ENCODE measurements at regions not wholly inside any gene's neighbourhood (a gene's known extent, or its start where the extent isn't known, plus 50 kb on each side); places are given as distances from the start of the nearest gene placed in this dataset.

- H3K27me3 ChIP-seq = no peaks in the 10 kb centered on the region
- DNase-seq = no peak
- intact Hi-C loops (cut with DNase I; ENCODE audit: low total_unique reads) = no loop called here
- H3K4me3 ChIP-seq = no peak overlapping the region
- peaks cover 0 to 60% (median 23%) of the 10 kb centered on the region in 4 donors for H3K4me1 ChIP-seq
- no peak for TF ChIP-seq CTCF (IDR thresholded peaks at IDR 0.05)
- H3K27ac ChIP-seq = no peak overlapping the region
- H3K9me3 ChIP-seq = no peaks in the 10 kb centered on the region
- H3K36me3 ChIP-seq = no peaks in the 10 kb centered on the region
Measured at GRCh38 chr6:113633638-113634037, 223.5 kb upstream of the MARCKS start.

GRCh38 chr6:113634352-113635163, 222.6 kb upstream of the MARCKS start:
- Histone ChIP-seq H3K4me3 (no peak overlapping the region), H3K27ac (no peak overlapping the region), H3K9me3 (no peaks in the 10 kb centered on the region), H3K4me1 (peaks cover 0 to 53% (median 22%) of the 10 kb centered on the region in 4 donors), H3K36me3 (no peaks in the 10 kb centered on the region), H3K27me3 (no peaks in the 10 kb centered on the region)
- intact Hi-C loops (cut with DNase I; ENCODE audit: low total_unique reads) = no loop called here
- DNase-seq = no peak
- TF ChIP-seq CTCF (IDR thresholded peaks at IDR 0.05) = no peak

- TF ChIP-seq CTCF (IDR thresholded peaks at IDR 0.05) = no peak
- no peaks in the 10 kb centered on the region for H3K36me3 ChIP-seq
- DNase-seq = no peak
- H3K4me3 ChIP-seq = no peak overlapping the region
- no peak overlapping the region for H3K27ac ChIP-seq
- no peaks in the 10 kb centered on the region for H3K27me3 ChIP-seq
- intact Hi-C loops (cut with DNase I; ENCODE audit: low total_unique reads) = no loop called here
- peaks cover 0 to 45% (median 18%) of the 10 kb centered on the region in 4 donors for H3K4me1 ChIP-seq
- no peaks in the 10 kb centered on the region for H3K9me3 ChIP-seq
Measured at GRCh38 chr6:113635222-113635986, 221.7 kb upstream of the MARCKS start.

- Histone ChIP-seq H3K27me3 (no peaks in the 10 kb centered on the region), H3K36me3 (no peaks in the 10 kb centered on the region), H3K9me3 (no peaks in the 10 kb centered on the region), H3K27ac (no peak overlapping the region), H3K4me3 (no peak overlapping the region), H3K4me1 (peaks cover 0 to 35% (median 12%) of the 10 kb centered on the region in 4 donors)
- TF ChIP-seq CTCF (IDR thresholded peaks at IDR 0.05) = no peak
- no peak for DNase-seq
- intact Hi-C loops (cut with DNase I; ENCODE audit: low total_unique reads) = no loop called here
Measured at GRCh38 chr6:113636357-113636824, 220.8 kb upstream of the MARCKS start.

DNA sequence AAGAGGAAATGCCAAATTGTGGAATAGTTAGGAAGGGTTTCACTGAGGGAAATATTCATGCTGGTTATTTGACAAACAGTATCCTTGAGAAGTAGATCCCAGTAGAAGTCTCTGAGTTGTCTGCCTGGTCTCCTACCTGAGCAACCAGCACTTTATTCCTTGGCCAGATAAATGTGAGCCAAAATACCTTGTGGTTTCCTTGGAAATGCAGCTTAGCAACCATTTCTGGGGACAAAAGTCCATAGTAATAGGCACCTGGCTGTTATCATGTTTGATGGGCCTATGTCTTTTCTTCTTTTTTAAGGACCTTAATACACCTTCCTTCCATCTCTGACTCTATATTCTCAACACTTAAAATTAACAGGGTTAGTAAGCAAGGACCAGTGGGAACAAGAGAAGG, 217.1 kb upstream of the MARCKS start:
- Histone ChIP-seq H3K4me1 (peaks cover 0 to 7% (median 3%) of the 10 kb centered on the region in 4 donors), H3K9me3 (no peaks in the 10 kb centered on the region), H3K27ac (no peak overlapping the region), H3K27me3 (no peaks in the 10 kb centered on the region), H3K4me3 (no peak overlapping the region), H3K36me3 (no peaks in the 10 kb centered on the region)
- intact Hi-C loops (cut with DNase I; ENCODE audit: low total_unique reads) = no loop called here
- TF ChIP-seq CTCF (IDR thresholded peaks at IDR 0.05) = no peak
- no peak for DNase-seq

Data from tibial artery (tissue), 4 donors.